GM21515 (cell line): ENCODE measurements at regions not wholly inside any gene's neighbourhood (a gene's known extent, or its start where the extent isn't known, plus 50 kb on each side); places are given as distances from the start of the nearest gene placed in this dataset.
A peak's percentile ranks its signal among the peaks of the same experiment; 100 is the strongest.

Experiments
- ATAC-seq: cut with Tn5 transposase; IDR thresholded peaks from one replicate; pipeline ENCODE4 v1.9.1; 2021; ENCODE audit not compliant: unreplicated experiment

GRCh38 chr1:4010814-4011605, 110.9 kb upstream of the C1orf174 start:
- ATAC-seq = no peak

GRCh38 chr1:4016351-4017130, 116.5 kb upstream of the C1orf174 start:
- no peak for ATAC-seq

DNA sequence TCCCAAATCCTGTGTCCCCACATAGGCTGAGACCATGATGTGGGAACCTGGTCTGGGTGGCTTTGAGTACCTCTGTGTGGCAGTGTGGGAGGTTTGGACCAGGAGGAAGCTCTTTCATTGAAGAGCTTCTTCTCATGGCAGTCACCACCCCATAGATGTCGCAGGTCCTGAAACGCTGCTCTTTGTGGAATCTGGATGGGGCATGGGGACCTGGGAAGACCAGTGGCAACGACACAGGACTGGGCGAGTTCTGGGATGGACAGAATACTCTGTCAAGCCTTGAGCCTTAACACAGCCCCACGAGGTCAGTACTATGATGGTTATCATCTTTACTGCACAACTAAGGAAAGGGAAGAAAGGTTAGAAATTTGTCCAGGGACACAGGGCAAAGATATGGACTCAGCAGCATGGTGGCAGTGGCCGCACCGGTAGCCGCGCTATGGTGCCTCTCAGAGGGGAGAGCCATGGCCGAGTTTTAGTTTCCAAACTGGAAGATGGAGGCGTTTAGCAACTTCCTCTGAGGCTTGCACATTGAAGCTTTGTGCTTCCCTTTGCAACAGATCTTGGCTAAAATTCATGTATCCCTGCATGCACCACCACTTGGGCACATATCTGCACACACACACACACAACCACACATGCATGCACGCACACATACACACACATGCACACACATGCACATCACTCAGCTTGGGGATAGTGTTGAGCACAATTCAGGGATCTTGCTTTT, 117.7 kb upstream of the C1orf174 start:
- ATAC-seq = no peak

GRCh38 chr1:4018466-4019146, 118.5 kb upstream of the C1orf174 start:
- no peak for ATAC-seq

- ATAC-seq = no peak
These were observed 119.1 kb upstream of the C1orf174 start for GRCh38 chr1:4019147-4019521.

- no peak for ATAC-seq
These were observed 119.7 kb upstream of the C1orf174 start for GRCh38 chr1:4019606-4020331.

DNA sequence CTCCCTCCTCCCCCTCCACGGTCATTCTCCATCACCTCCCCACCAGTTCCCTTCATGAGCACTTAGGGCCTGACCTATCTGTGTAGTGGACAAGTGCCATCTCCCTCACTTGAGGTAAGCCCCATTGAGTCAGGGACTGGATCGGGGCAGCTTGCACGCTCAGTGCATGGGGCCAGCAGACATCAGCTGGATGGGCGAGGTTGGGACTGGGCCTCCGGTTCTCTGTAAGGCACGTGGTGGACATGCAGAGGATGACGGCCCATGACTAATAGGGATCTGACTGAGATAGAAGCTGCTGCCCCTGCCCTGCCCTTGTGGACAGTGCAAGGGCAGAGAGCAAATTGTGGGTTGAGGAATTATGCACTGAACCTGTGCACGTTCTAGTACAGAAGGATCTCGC, 120.4 kb upstream of the C1orf174 start:
- ATAC-seq = no peak

GRCh38 chr1:4021136-4021973, 121.3 kb upstream of the C1orf174 start:
- no peak for ATAC-seq

- ATAC-seq = no peak
These were observed 121.8 kb upstream of the C1orf174 start for GRCh38 chr1:4021974-4022268.

- no peak for ATAC-seq
These were observed 122.6 kb upstream of the C1orf174 start for GRCh38 chr1:4022715-4023114.

DNA sequence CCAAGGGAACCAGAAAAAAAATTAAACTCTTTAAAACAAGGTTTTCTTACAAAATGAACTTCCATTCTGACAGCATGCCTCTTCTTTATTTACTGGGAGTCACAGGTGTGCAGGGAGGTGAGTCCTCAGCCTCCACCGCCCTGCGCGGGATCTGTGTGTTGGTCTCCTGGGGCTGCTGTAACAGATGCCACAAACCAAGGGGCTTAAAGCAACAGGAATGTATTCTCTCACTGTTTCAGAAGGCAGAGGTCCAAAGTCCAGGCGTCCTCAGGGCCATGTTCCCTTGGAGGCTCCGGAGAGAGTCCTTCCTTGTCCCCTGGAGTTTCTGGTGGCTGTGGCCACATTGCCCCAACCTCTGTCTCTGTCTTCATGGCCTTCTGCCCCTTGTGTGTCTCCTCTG, 123.6 kb upstream of the C1orf174 start:
- ATAC-seq = no peak

DNA sequence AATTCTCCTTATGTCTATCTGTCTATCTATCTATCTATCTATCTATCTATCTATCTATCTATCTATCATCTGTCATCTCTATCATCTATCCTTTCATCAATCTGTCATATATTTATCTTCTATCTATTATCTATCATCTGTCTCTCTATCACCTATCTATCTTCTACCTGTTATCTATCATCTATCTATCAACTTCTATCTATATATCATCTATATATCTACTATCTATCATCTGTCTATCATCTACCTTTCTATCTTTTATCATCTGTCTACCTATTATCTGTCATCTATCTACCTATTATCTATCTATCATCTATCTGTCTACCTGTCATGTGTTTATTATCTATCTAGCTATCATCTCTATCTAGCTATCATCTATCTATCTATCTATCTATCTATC, 124.7 kb upstream of the C1orf174 start:
- no peak for ATAC-seq

- ATAC-seq = no peak
These were observed 125.7 kb upstream of the C1orf174 start for GRCh38 chr1:4025752-4026151.

- ATAC-seq = no peak
These were observed 126.9 kb upstream of the C1orf174 start for GRCh38 chr1:4027008-4027407.

GRCh38 chr1:4027492-4028138, 127.5 kb upstream of the C1orf174 start:
- peak; percentile 62 for ATAC-seq

DNA sequence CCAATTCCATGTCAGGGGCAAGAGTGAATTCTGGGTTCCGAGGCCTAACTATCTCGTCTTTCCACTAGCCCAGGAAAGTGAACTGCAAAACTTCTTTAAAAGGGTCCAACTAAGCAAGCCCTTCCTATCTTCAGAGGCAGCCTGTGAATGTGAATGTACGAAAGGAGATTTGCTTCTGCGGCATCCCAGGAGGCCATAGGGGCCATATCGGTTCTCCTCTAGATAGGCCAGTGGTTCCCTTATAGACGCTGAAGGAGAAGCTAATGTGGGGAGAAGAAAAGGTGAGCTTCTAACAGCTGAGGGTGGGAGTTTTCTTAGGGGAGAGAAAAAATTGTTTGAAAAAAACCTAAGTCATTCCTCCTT, 128.0 kb upstream of the C1orf174 start:
- ATAC-seq = no peak

- ATAC-seq = no peak
These were observed 129.3 kb upstream of the C1orf174 start for GRCh38 chr1:4029376-4029775.

GRCh38 chr1:4032571-4032970, 132.5 kb upstream of the C1orf174 start:
- ATAC-seq = no peak

DNA sequence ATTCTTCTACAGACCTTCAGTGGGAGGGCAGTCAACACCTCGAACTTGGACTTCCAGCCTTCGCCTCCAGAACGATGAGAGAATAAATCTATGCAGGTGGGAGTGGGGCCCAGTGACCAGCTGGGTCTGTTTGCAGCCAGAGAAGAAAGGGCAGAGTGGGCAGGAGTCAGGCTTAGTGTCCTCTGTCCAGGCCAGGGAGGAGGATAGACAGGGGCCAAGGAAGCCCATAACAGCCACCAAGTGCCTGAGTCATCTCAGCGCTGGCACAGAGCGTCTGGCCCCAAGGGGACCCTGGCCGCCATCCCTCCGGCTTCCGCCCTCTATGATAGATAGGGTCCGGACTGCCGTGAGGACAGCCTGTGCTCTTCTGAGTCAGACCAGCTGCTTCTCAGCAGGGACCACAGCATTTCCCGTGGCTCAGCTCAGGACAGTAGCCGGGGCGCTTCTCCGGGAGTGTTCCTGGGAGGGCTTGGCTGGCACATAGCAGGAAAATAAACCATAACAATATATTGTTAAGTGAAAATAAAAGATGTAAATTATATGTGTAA, 133.1 kb upstream of the C1orf174 start:
- ATAC-seq = no peak
